Neural progenitor cell (in vitro differentiated cells): ENCODE measurements at regions not wholly inside any gene's neighbourhood (a gene's known extent, or its start where the extent isn't known, plus 50 kb on each side); places are given as distances from the start of the nearest gene placed in this dataset.

Experiments used
- CTCF ChIP-seq: fragments of 200-600 bp; sonication (generic); IDR thresholded peaks from 2 replicates; pipeline ENCODE4 v1.5.1; 2017; ENCODE audit warnings: antibody characterized with exemption, mild to moderate bottlenecking
- EZH2 ChIP-seq: fragments of 200-600 bp; sonication (generic); IDR thresholded peaks from 2 replicates; pipeline ENCODE4 v1.6.1; 2017; ENCODE audit warnings: antibody characterized with exemption, mild to moderate bottlenecking, moderate library complexity
- EZH2phosphoT487 ChIP-seq: fragments of 200-600 bp; sonication (generic); IDR thresholded peaks from 2 replicates; pipeline ENCODE4 v1.6.1; 2017; ENCODE audit warnings: antibody characterized with exemption

- TF ChIP-seq CTCF (no peak), EZH2phosphoT487 (no peak), EZH2 (no peak)
Measured at GRCh38 chr3:16793321-16793720, 91.4 kb upstream of the PLCL2 start.
